ENCODE measurements at regions not wholly inside any gene's neighbourhood (a gene's known extent, or its start where the extent isn't known, plus 50 kb on each side); places are given as distances from the start of the nearest gene placed in this dataset.

DNA sequence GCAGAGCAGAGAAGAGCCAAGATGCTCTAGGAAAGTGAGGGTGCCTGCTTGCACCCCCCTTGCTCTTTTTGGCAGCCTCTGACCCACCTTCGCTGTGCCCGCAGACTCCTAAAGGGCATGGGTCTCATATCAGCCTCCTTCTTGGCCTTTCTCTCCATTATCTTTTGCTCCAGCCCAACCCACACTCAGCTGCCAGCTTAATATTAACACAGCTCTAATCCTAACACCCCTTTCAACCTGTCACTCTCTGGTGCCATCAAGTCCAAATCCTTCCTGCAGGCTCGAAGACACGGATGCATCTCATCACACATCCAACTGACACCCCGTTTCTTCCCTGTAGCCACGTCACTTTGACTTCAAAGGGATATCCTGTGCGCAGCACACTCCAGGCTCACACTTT, 171.6 kb upstream of the AUTS2 start:
- TF ChIP-seq, protein P1, sequence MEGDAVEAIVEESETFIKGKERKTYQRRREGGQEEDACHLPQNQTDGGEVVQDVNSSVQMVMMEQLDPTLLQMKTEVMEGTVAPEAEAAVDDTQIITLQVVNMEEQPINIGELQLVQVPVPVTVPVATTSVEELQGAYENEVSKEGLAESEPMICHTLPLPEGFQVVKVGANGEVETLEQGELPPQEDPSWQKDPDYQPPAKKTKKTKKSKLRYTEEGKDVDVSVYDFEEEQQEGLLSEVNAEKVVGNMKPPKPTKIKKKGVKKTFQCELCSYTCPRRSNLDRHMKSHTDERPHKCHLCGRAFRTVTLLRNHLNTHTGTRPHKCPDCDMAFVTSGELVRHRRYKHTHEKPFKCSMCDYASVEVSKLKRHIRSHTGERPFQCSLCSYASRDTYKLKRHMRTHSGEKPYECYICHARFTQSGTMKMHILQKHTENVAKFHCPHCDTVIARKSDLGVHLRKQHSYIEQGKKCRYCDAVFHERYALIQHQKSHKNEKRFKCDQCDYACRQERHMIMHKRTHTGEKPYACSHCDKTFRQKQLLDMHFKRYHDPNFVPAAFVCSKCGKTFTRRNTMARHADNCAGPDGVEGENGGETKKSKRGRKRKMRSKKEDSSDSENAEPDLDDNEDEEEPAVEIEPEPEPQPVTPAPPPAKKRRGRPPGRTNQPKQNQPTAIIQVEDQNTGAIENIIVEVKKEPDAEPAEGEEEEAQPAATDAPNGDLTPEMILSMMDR (conservative IDR thresholded peaks at IDR 0.05; ENCODE audit: low read depth, low read length): no peak
- TF ChIP-seq EZH2 (IDR thresholded peaks at IDR 0.05; ENCODE audit: borderline replicate concordance, low read depth, low read length, poor library complexity, severe bottlenecking): no peak
- POLR2A ChIA-PET (ENCODE audit: low non-redundant PET): no interaction called here
- H3K36me3 ChIP-seq (ENCODE audit: insufficient read depth, low read length, poor library complexity, severe bottlenecking): no peaks in the 10 kb centered on the region

DNA sequence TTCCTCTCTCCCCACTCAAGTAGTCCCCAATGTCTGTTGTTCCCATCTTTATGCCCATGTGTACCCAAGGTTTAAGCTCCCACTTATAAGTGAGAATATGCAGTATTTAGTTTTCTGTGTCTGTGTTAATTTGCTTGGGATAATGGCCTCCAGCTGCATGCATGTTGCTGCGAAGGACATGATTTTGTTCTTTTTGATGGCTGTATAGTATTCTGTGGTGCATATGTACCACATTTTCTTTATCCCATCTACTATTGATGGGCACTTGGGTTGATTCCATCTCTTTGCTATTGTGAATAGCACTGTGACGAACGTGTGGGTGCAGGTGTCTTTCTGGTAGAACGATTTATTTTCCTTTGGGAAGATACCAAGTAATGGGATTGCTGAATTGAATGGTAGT, 170.2 kb upstream of the AUTS2 start:
- intact Hi-C loops (cut with micrococcal nuclease; ENCODE audit: unreplicated experiment): no loop called here
- Histone ChIP-seq H3K4me1 (ENCODE audit: insufficient read depth, low read length, poor library complexity, severe bottlenecking) (peaks cover 17% of the 10 kb centered on the region), H3K9me3 (ENCODE audit: low read depth, low read length, poor library complexity, severe bottlenecking) (no peaks in the 10 kb centered on the region), H3K4me3 (ENCODE audit: low read depth, low read length, poor library complexity, severe bottlenecking) (no peak overlapping the region), H3K36me3 (ENCODE audit: insufficient read depth, low read length, poor library complexity, severe bottlenecking) (no peaks in the 10 kb centered on the region), H3K27ac (ENCODE audit: low read depth, low read length, poor library complexity, severe bottlenecking) (no peak overlapping the region), H3K27me3 (replicated peaks; ENCODE audit: insufficient read depth, low read depth, low read length, poor library complexity) (no peaks in the 10 kb centered on the region)
- BruUV-seq (replicated peaks): no TSS peak
- DNase-seq (ENCODE audit: low spot score): no peak
- ChIA-PET POLR2A (ENCODE audit: low non-redundant PET) (interaction anchor here (0.6 kb wide), 1 partner anchor 11 kb away, joined by 3 read pairs; no protein-coding TSS in a partner anchor), CTCF (no interaction called here)
- no peak for TF ChIP-seq EZH2 (IDR thresholded peaks at IDR 0.05; ENCODE audit: borderline replicate concordance, low read depth, low read length, poor library complexity, severe bottlenecking)
- TF ChIP-seq, protein P1 (conservative IDR thresholded peaks at IDR 0.05; ENCODE audit: low read depth, low read length): no peak

More for the DNA sequence above, 171.6 kb upstream of the AUTS2 start:
- intact Hi-C loops (cut with micrococcal nuclease; ENCODE audit: unreplicated experiment): no loop called here
- no peak for DNase-seq (ENCODE audit: low spot score)
- Histone ChIP-seq H3K4me3 (ENCODE audit: low read depth, low read length, poor library complexity, severe bottlenecking) (no peak overlapping the region), H3K27ac (ENCODE audit: low read depth, low read length, poor library complexity, severe bottlenecking) (no peak overlapping the region), H3K9me3 (ENCODE audit: low read depth, low read length, poor library complexity, severe bottlenecking) (no peaks in the 10 kb centered on the region), H3K4me1 (ENCODE audit: insufficient read depth, low read length, poor library complexity, severe bottlenecking) (peaks cover 17% of the 10 kb centered on the region), H3K27me3 (replicated peaks; ENCODE audit: insufficient read depth, low read depth, low read length, poor library complexity) (no peaks in the 10 kb centered on the region)
- CTCF ChIA-PET: no interaction called here
- BruUV-seq (replicated peaks): no TSS peak

DNA sequence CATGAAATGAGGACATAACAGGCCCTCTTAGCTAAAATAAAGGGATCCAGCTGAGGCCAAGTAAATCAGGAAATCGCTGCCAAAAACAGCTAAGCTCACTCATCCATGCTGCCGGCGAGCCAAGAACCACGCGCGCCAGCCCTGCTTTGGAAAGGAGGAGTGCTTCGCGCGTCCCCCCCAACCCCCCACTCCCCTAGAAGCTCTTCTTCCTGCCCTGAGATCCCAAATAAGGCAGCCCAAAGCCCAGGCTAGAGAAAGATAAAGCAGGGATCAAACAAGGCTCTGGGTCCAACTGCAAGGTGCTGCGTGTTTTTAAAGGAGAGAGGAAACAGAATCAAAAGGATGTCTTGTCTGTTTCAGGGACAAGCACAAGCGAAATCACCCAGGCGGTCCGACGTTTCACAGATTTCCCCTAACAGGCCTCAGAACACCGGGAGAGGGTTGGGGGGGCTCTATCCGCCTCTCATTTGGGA, 168.3 kb upstream of the AUTS2 start:
- Histone ChIP-seq H3K9me3 (ENCODE audit: low read depth, low read length, poor library complexity, severe bottlenecking) (no peaks in the 10 kb centered on the region), H3K4me3 (ENCODE audit: low read depth, low read length, poor library complexity, severe bottlenecking) (no peak overlapping the region), H3K4me1 (ENCODE audit: insufficient read depth, low read length, poor library complexity, severe bottlenecking) (peaks cover 17% of the 10 kb centered on the region), H3K36me3 (ENCODE audit: insufficient read depth, low read length, poor library complexity, severe bottlenecking) (no peaks in the 10 kb centered on the region), H3K27me3 (replicated peaks; ENCODE audit: insufficient read depth, low read depth, low read length, poor library complexity) (no peaks in the 10 kb centered on the region), H3K27ac (ENCODE audit: low read depth, low read length, poor library complexity, severe bottlenecking) (peak overlapping the region; percentile 69)
- CTCF ChIA-PET: interaction anchor here (0.6 kb wide), 1 partner anchor 1367 kb away, joined by 5 read pairs; no protein-coding TSS in a partner anchor
- TF ChIP-seq, protein P1 (conservative IDR thresholded peaks at IDR 0.05; ENCODE audit: low read depth, low read length): no peak
- no peak for TF ChIP-seq EZH2 (IDR thresholded peaks at IDR 0.05; ENCODE audit: borderline replicate concordance, low read depth, low read length, poor library complexity, severe bottlenecking)
- no TSS peak for BruUV-seq (replicated peaks)
- intact Hi-C loops (cut with micrococcal nuclease; ENCODE audit: unreplicated experiment): no loop called here
- peak; percentile 84 for DNase-seq (ENCODE audit: low spot score)
- POLR2A ChIA-PET (ENCODE audit: low non-redundant PET): no interaction called here

Measured in A673 (cell line).